NOMO-1 treated with dmso at 0.1 percent for 144 hours (cell line): ENCODE measurements at regions not wholly inside any gene's neighbourhood (a gene's known extent, or its start where the extent isn't known, plus 50 kb on each side); places are given as distances from the start of the nearest gene placed in this dataset.

Experiments
- DNase-seq: peaks from one replicate; lab custom pipeline; 2025; ENCODE audit not compliant: unreplicated experiment; lab: John Stamatoyannopoulos, UW

DNA sequence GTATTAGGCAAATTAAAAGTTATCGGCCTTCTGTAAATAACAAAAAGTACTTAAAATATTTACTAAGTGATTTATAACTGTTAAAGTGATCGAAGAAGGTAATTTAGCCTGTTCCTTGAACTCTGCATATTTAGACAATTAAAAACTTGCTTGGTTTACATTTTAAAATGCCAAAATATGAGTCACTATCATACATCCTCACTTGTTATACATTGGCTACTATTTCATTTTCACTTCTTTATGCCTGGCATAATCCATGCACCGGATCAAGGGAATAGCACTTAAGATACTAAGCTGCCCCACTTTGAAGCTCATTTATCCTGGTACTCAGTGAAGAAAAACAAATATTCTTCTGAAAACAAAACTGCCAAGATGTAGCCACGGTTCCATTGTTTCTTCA, 344.6 kb downstream of the UBE3D start:
- DNase-seq, result no peak

GRCh38 chr6:82735790-82736189, 329.9 kb downstream of the UBE3D start:
- no peak for DNase-seq

DNA sequence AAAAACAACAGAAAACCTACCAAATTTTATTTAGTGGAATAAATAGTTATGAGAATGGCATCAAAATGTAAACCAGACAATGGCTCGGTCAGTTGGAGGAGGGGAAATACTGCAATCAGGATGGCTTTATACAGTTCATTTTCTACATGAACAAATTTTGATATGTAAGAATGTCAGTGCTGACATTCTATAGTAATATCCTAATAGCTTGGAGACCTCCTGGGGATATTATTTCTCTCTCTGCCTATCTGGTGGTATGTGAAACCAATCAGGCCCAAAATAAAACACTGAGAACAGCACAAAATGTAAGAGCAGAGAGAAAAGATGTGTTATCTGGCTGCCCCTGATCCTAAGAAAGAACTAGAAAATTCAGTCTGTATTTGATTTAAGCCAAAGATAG, 327.7 kb downstream of the UBE3D start:
- DNase-seq, result no peak

DNA sequence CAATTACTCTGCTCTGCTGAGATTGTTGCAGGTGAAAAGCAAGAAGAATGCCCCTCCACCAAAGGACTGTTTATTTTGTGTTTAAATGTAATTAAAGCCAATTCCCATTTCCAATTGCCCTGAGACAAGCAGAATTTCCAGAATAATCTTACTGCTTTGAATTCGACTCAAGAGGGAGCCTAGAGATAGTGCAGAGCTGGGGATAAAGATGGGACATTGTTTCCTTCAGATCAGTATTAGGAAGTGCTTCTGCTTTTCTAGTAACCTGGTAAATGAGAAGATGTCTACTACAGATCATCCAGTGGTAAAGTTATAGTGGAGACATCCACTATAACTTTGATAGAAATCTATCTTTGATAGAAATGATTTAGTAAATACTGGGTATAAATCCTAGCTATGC, 326.9 kb downstream of the UBE3D start:
- no peak for DNase-seq

DNA sequence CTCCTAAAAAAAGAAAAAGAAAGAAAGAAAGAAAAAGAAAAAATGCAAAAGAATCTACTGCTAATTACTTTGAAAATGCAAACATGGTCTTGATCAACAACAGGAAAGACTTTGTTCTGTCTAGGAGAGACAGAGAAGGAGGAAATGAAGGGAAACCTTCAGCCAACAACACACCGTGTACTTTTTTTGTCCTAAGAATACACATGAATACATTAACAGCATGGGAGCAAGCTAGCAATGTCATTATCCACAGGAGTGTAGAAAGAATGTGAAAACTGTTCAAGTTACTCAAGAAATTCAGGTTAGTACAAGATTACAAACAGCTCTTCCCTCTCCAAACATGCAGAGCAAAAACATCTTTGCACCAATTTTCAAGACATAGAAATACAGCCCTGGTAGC, 326.3 kb downstream of the UBE3D start:
- no peak for DNase-seq

DNA sequence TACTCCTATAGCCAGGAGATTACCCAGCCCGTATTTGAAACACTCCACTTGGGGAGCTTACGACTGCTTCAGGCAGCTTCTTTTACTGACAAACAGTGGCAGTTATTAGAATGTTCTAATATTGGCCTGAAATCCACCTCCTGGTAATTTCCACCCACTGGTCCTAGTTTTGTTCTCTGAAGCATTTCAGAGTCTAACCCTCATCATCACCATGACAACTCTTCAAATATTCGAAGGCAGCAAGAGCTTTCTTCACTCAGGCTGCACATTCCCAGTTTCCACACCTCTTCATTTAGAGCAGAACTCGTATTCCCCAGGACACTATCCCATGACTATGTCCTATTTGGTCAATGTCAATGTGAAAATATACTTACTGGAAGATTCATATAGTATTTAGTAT, 325.6 kb downstream of the UBE3D start:
- no peak for DNase-seq

DNA sequence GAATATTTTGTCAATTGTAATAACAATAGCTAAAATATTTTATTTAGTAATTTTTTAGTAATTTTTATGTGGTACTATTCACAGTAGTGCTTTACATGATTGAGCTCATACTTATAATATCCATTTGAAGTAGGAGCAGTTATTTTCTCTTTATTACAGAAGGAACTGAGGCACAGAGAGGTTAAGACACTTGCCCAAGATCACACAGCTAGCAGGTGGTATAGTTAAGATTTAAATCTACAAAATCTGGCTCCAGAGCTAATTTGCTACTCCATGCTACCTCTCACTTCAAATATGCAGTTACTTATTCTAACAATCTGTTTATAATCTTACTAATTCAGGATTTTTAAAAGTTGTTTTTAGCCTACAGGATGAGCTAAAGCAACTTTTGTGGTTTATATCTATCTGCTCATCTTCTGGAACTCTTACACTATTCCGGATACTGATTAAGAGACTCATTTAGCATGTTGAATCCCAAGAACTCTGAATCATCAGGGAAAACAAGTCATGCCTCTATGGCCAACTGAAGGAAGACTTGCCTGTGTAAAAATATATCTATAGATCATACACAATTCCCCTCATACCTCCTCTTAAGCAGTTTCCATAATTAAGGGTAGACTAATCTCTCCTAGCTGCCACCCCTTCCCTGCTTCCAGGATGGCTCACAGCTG, 324.2 kb downstream of the UBE3D start:
- DNase-seq, result no peak

- no peak for DNase-seq
These were observed 323.6 kb downstream of the UBE3D start for GRCh38 chr6:82741996-82742385.

DNA sequence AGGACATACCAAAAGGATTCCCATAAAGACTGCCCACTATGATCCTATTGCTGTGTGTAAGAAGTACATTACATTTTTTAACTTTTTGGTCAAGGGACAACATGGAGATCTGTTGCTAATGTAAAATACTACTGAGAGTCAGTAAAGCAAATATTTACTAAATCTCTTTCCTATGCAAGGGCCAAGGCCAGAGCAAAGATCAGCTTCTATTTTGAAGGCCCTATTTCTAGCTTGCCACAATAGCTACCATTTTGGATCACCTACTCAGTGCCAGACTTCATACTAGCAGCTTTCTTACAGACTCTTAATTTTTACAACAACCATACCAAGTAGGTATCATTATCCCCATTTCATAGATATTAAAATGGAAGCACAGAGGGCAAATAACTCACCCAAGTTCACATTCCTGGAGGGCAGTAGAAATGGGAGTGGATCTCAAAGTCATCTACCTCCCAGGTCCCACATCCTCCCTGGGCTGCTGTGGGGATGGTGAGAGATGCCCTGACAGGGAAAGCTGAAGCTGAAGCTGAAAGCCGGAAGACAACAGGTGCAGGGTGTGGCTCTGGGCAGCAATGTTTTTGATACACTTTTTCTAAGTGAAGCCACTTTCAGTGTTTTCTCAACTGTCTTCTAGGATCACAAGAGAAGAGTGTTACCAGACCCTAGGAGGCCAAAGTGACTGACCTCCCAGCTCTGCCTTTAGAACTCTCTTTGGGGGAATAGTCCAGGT, 321.2 kb downstream of the UBE3D start:
- no peak for DNase-seq

DNA sequence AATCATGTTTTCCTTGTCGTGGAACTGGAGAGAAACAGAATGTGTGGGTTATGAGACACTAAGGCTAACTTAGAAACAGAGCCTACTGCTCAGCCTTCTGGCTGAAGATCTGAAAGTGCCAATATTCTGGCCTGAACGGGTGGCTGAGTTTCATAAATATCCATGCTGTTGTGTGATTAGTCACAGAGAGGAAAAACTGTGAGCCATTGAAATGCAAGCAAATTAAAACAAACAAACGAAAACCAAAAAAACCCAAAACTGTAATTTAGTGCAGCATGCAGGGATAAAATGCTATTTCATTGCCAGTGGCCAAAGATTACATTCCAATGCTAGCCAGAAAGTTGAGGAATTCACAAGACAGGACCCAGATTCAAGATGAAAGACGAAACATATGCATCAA, 315.1 kb downstream of the UBE3D start:
- DNase-seq, result no peak

GRCh38 chr6:82751718-82752117, 313.9 kb downstream of the UBE3D start:
- DNase-seq, result no peak

- no peak for DNase-seq
These were observed 303.8 kb downstream of the UBE3D start for GRCh38 chr6:82761674-82762345.

DNA sequence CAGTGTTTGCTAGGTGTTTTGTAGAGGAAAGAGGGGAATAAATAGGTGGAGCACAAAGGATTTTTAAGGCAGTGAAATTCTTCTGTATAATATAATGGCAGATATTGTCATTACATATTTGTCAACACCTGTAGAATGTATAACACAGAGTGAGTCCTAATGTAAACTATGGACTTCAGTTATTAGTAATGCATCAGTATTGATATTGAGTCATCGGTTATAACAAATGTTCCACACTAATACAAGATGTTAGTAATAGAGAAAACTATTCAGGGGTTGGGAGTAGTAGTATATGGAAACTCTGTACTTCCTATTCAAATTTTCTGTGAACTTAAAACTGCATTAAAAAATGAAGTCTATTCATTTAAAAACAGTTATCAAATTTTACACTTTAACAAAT, 299.2 kb downstream of the UBE3D start:
- no peak for DNase-seq

DNA sequence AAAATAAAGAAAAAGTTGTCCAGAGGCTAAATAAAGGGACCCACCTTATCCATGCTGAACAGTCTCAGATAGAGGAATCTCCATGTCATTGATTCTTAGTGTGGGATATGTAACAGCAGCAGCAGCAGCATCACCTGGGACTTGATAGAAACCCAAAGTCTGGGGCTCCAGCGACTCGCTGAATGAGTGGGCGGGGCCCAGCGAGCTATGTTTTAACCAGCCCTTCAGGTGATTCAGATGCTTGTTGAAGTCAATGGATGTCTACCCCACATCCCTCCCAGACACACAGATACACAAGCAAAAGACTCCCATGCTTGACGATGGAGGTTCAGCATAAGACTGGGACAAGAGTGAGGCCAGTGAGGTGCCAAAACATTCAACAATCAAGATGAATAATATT, 298.6 kb downstream of the UBE3D start:
- DNase-seq, result no peak

DNA sequence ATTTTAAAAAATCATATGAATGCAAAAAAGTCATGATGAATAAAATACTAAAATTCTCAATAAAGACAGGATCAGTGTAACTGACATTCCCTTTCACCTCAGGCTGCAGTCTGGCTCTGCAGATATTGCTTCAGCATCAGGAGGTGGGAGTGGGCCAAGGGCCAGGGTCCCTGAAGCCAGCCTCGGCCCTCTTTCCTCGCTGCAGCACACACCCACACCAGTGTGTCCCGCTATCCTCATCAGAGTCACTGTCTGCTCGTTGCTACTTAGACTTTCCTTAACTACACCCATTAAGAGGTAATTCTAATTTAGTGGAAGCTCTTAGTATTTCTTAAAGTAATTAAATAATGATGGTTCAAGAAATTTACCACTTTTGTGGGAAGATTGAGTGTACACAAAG, 298.2 kb downstream of the UBE3D start:
- DNase-seq, result no peak

DNA sequence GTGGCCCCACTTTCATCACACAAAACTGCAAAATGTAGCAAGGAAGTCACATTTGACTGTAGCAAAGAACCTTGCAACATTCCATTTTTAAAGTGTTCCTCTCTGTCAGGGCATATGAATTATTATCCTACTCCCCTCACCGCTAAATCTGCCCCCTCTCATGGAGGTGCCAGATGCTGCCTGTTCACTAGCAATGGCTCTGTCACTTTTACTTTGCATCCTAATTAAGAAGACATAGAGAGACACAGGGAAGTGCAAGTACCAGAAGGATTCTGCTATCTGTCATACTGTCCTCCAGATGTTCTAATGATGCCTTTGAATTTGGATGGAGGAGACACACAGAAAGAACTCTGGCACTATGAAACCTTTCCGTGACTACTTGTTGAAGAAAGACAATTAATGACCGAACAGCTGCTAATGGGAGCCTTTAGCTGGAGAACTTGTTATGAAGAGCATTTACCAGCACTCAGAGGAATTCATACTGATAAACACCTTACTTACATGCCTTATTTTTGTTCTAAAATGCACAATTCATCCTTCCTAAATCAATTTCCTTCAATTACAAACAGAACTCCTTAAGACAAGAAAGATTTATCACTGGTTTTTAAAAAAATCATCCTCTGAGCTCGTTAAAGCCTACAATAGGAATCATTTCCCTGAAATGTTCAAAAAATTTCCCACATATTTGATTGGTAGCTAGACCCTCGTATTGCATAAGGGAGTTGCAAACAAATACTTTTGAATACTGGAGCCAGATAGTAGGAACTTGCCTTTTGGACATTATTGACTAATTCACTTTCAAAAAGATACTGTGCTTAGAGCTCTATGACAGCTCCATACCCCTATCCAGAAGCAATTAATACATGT, 292.6 kb downstream of the UBE3D start:
- peak; percentile 14 for DNase-seq

GRCh38 chr6:82775361-82775760, 290.3 kb downstream of the UBE3D start:
- no peak for DNase-seq

DNA sequence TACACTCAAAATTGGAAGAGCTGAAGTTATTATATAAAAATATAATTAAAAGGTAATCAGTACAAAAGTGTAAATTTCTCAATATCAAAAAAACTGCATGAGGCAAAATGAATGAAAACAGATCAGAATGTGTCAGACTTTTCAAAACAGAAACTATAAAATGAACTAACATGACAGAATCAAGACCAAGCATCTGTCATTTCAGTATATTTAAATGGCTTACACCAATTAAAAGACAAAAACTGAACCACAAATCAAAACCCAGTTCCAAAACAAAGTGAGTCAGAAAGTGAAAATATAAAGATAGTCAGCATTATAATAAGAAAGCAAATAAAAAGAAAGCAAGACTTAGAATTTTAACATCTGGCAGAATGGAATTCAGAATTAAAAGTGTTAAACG, 289.7 kb downstream of the UBE3D start:
- no peak for DNase-seq

DNA sequence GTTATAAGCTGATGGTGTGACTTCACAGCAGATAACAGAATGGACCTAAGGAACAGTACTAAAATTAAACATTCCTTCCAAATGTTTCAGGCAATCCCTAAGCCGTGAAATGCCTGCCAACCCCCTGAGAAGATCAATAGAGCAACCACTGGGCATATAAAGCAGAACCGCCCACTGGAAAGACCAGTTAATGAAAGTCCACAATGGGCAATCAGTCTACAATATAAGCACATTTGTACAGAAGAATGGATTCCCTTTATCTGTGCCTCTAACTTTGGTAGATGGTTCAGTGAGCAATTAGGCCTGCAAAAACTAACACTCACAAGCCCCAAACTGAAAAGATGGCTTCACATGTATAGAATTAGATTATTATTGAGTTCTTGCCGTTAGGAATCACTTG, 286.6 kb downstream of the UBE3D start:
- no peak for DNase-seq

- no peak for DNase-seq
These were observed 285.3 kb downstream of the UBE3D start for GRCh38 chr6:82780334-82780733.

- no peak for DNase-seq
These were observed 283.9 kb downstream of the UBE3D start for GRCh38 chr6:82781620-82782204.
